Upper lobe of left lung (tissue), 4 donors: ENCODE measurements at regions not wholly inside any gene's neighbourhood (a gene's known extent, or its start where the extent isn't known, plus 50 kb on each side); places are given as distances from the start of the nearest gene placed in this dataset.

Experiments used
- CTCF ChIP-seq, 6 experiments: fragments of 450-650 bp in 4 of 6; fragments of 200-600 bp in 2 of 6; sonication (generic) in 2 of 6; IDR thresholded peaks; one replicate each; pipeline ENCODE4 v1.5.1; 2016 to 2019; ENCODE audit warnings: antibody characterized with exemption in 6 of 6
- POLR2A ChIP-seq, 4 donors: fragments of 450-650 bp; IDR thresholded peaks; one replicate each; pipeline ENCODE4 v1.5.1; 2016 to 2017; ENCODE audit warnings: antibody characterized with exemption in 4 of 4, mild to moderate bottlenecking in 2 of 4
- POLR2AphosphoS5 ChIP-seq, 2 donors: sonication (generic); formaldehyde crosslinking; IDR thresholded peaks; one replicate each; pipeline ENCODE4 v1.5.1; 2017; ENCODE audit warnings: antibody characterized with exemption in 2 of 2

- TF ChIP-seq POLR2A (IDR thresholded peaks at IDR 0.05) (no peak), CTCF (IDR thresholded peaks at IDR 0.05) (no peak), POLR2AphosphoS5 (IDR thresholded peaks at IDR 0.05) (no peak)
Observed at GRCh38 chr19:28794301-28794700, 418.6 kb downstream of the UQCRFS1 start.
